Endodermal cell (in vitro differentiated cells): ENCODE measurements at regions not wholly inside any gene's neighbourhood (a gene's known extent, or its start where the extent isn't known, plus 50 kb on each side); places are given as distances from the start of the nearest gene placed in this dataset.

Experiments used
- DNase-seq: peaks from one replicate; pipeline ENCODE4 v3.0.0-alpha.2; 2017
- H3K27ac ChIP-seq: 2 replicates; pipeline ENCODE4 v1.5.1; 2013; ENCODE audit warnings: mild to moderate bottlenecking, low read depth, low read length, moderate library complexity
- H3K27me3 ChIP-seq: 2 replicates; pipeline ENCODE4 v1.6.1; 2013; ENCODE audit warnings: mild to moderate bottlenecking, low read length, moderate library complexity; ENCODE audit not compliant: insufficient read depth, control insufficient read depth, poor library complexity, severe bottlenecking
- H3K36me3 ChIP-seq: 2 replicates; pipeline ENCODE4 v1.7.0; 2013; ENCODE audit warnings: mild to moderate bottlenecking, low read length, moderate library complexity; ENCODE audit not compliant: control insufficient read depth, insufficient read depth
- H3K4me1 ChIP-seq: one replicate; pipeline ENCODE4 v1.7.0; 2013; ENCODE audit warnings: low read length; ENCODE audit not compliant: control insufficient read depth, insufficient read depth
- H3K4me3 ChIP-seq: 2 replicates; pipeline ENCODE4 v1.5.1; 2013; ENCODE audit warnings: mild to moderate bottlenecking, low read length, moderate library complexity
- H3K9ac ChIP-seq: 2 replicates; pipeline ENCODE4 v1.6.1; 2013; ENCODE audit warnings: mild to moderate bottlenecking, low read length, moderate library complexity; ENCODE audit not compliant: poor library complexity, severe bottlenecking; ENCODE audit errors: extremely low read depth
- H3K9me3 ChIP-seq: 2 replicates; pipeline ENCODE4 v1.6.1; 2013; ENCODE audit warnings: mild to moderate bottlenecking, low read length, moderate library complexity; ENCODE audit not compliant: control insufficient read depth
- H3K27ac Mint-ChIP-seq: 2 replicates; pipeline ENCODE4 v1.8.0; 2020; ENCODE audit warnings: mixed read lengths
- H3K27me3 Mint-ChIP-seq: 2 replicates; pipeline ENCODE4 v1.8.0; 2021; ENCODE audit warnings: mild to moderate bottlenecking, mixed read lengths; ENCODE audit not compliant: insufficient read depth
- H3K36me3 Mint-ChIP-seq: 2 replicates; pipeline ENCODE4 v1.8.0; 2020; ENCODE audit warnings: low read depth, mixed read lengths
- H3K4me1 Mint-ChIP-seq: 2 replicates; pipeline ENCODE4 v1.8.0; 2020; ENCODE audit warnings: mixed read lengths
- H3K4me3 Mint-ChIP-seq: 2 replicates; pipeline ENCODE4 v1.8.0; 2020; ENCODE audit warnings: mild to moderate bottlenecking, moderate library complexity, mixed read lengths
- H3K9me3 Mint-ChIP-seq: 2 replicates; pipeline ENCODE4 v1.8.0; 2020; ENCODE audit warnings: mild to moderate bottlenecking, mixed read lengths
- CTCF ChIP-seq: fragments of 200-600 bp; sonication (generic); conservative IDR thresholded peaks from 2 replicates; pipeline ENCODE4 v1.5.0; 2021; ENCODE audit warnings: antibody characterized with exemption, mild to moderate bottlenecking
- WGBS, 2 experiments: methylation state at CpG; one replicate each; pipeline versions ENCODE4 v1.1.5 to v1.1.7; 2013; ENCODE audit warnings: missing lambda C conversion rate in 2 of 2, mixed read lengths in 1 of 2; ENCODE audit not compliant: insufficient coverage in 1 of 2, insufficient read length in 1 of 2; 5-methylcytosine and 5-hydroxymethylcytosine counted together

GRCh38 chr3:103693831-103694230 lies 1259.0 kb downstream of the ZPLD1 start:
- H3K4me1 ChIP-seq = no peaks in the 10 kb centered on the region
- TF ChIP-seq CTCF = no peak
- H3K9me3 ChIP-seq = peaks cover 12% of the 10 kb centered on the region
- peaks cover 4% of the 10 kb centered on the region for H3K4me1 Mint-ChIP-seq
- no peak for DNase-seq
- H3K27me3 ChIP-seq = no peaks in the 10 kb centered on the region
- H3K4me3 Mint-ChIP-seq = no peak overlapping the region
- WGBS, 2 experiments = 93% methylated on average over 2 of the region's 2 CpGs; no CpG with 5 or more reads in 1 of the 2 experiments
- no peak overlapping the region for H3K27ac Mint-ChIP-seq
- H3K9ac ChIP-seq = no peak overlapping the region
- peaks cover 28% of the 10 kb centered on the region for H3K9me3 Mint-ChIP-seq
- no peaks in the 10 kb centered on the region for H3K36me3 ChIP-seq
- H3K36me3 Mint-ChIP-seq = no peaks in the 10 kb centered on the region
- no peak overlapping the region for H3K4me3 ChIP-seq
- no peaks in the 10 kb centered on the region for H3K27me3 Mint-ChIP-seq
- H3K27ac ChIP-seq = no peak overlapping the region

DNA sequence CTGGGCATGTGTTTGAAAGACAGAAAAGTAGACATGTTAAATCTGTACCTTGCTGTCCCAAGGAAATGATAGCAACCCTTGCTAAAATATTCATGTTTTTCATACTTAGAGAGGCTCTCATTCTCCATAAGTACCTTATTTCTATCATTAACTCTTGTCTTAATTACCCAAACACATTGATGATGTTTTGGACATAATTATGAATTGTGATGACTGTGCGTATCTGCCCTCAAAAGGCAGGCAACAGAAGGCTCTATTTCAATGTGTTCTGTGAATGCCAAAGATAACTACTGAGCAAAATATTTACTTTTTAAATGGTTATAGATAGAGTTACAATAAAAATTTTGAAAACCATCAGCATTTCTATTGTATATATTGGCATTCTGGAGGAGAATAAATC lies 1263.8 kb downstream of the ZPLD1 start:
- Mint-ChIP-seq H3K27ac (no peak overlapping the region), H3K4me3 (no peak overlapping the region), H3K36me3 (no peaks in the 10 kb centered on the region), H3K27me3 (peaks cover under 1% of the 10 kb centered on the region), H3K9me3 (no peaks in the 10 kb centered on the region), H3K4me1 (no peaks in the 10 kb centered on the region)
- no peak for TF ChIP-seq CTCF
- Histone ChIP-seq H3K27me3 (no peaks in the 10 kb centered on the region), H3K4me1 (no peaks in the 10 kb centered on the region), H3K9me3 (no peaks in the 10 kb centered on the region), H3K36me3 (no peaks in the 10 kb centered on the region), H3K27ac (no peak overlapping the region), H3K4me3 (no peak overlapping the region), H3K9ac (no peak overlapping the region)
- 100% methylated on average over 1 of the region's 1 CpG; no CpG with 5 or more reads in 1 of the 2 experiments for WGBS, 2 experiments
- no peak for DNase-seq

DNA sequence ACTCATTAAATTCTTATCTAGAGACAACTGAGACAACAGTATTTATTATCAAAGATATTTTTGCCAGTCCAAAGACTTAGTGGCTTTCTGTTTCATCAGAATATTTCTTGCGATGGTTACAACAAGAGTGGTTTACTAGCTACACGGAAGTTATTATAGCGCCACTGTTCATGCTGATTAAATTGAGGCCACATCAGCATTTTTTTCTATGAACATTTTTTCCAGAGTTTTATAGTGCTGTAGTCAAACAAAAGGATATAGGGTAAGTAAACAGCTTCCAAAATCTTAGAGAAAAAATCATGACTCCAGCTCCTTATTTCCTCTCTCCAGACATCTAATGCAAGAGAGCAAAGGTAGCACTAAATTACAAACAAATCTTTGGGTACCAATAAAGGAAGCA lies 1264.4 kb downstream of the ZPLD1 start:
- Histone ChIP-seq H3K4me3 (no peak overlapping the region), H3K27ac (no peak overlapping the region), H3K9me3 (no peaks in the 10 kb centered on the region), H3K9ac (no peak overlapping the region), H3K36me3 (no peaks in the 10 kb centered on the region), H3K27me3 (peaks cover 3% of the 10 kb centered on the region), H3K4me1 (no peaks in the 10 kb centered on the region)
- Mint-ChIP-seq H3K27me3 (peaks cover 3% of the 10 kb centered on the region), H3K4me3 (no peak overlapping the region), H3K27ac (no peak overlapping the region), H3K9me3 (no peaks in the 10 kb centered on the region), H3K36me3 (no peaks in the 10 kb centered on the region), H3K4me1 (no peaks in the 10 kb centered on the region)
- no peak for TF ChIP-seq CTCF
- DNase-seq = no peak
- 99 to 100% methylated on average over 3 of the region's 3 CpGs for WGBS, 2 experiments
